Naive thymus-derived CD4-positive, alpha-beta T cell (primary cell): ENCODE measurements at regions not wholly inside any gene's neighbourhood (a gene's known extent, or its start where the extent isn't known, plus 50 kb on each side); places are given as distances from the start of the nearest gene placed in this dataset.

ENCODE experiments used
- ATAC-seq: fragments of 150-1000 bp; cut with Tn5 transposase; 2 replicates; pipeline ENCODE4 v1.10.0; 2021; ENCODE audit warnings: mild to moderate bottlenecking, moderate library complexity
- CTCF ChIA-PET: fragments of 350-600 bp; sonication (Branson Sonifier 250); formaldehyde crosslinking; loops from one replicate; lab custom pipeline; 2021; ENCODE audit warnings: antibody characterized with exemption; lab: Charles Lee
- POLR2A ChIA-PET: fragments of 350-600 bp; sonication (Branson Sonifier 250); formaldehyde crosslinking; loops from one replicate; lab custom pipeline; 2021; ENCODE audit warnings: antibody characterized with exemption, inconsistent platforms; lab: Charles Lee
- DNase-seq, 9 donors: peaks; one replicate each; pipeline versions ENCODE4 v3.0.0 to v3.0.0-alpha.2; 2020 to 2022; ENCODE audit warnings: mixed read lengths in 1 of 9
- H3K27ac ChIP-seq: one replicate; pipeline ENCODE4 v1.7.0; 2013; ENCODE audit warnings: mild to moderate bottlenecking, low read depth, low read length, moderate library complexity
- H3K27me3 ChIP-seq, 2 donors: one replicate each; pipeline ENCODE4 v1.7.0; 2013; ENCODE audit warnings: low read length in 2 of 2, mild to moderate bottlenecking in 2 of 2, moderate library complexity in 2 of 2; ENCODE audit not compliant: control insufficient read depth in 2 of 2, insufficient read depth in 2 of 2
- H3K36me3 ChIP-seq, 3 experiments: 1 replicate in 2 of 3; 2 replicates in 1 of 3; pipeline ENCODE4 v1.7.0; 2013; ENCODE audit warnings: low read length in 3 of 3, mild to moderate bottlenecking in 3 of 3, moderate library complexity in 1 of 3; ENCODE audit not compliant: insufficient read depth in 3 of 3, control insufficient read depth in 2 of 3
- H3K4me1 ChIP-seq, 2 donors: one replicate each; pipeline ENCODE4 v1.7.0; 2013; ENCODE audit warnings: low read length in 2 of 2, mild to moderate bottlenecking in 2 of 2, moderate library complexity in 1 of 2; ENCODE audit not compliant: control insufficient read depth in 2 of 2, insufficient read depth in 2 of 2
- H3K4me3 ChIP-seq: 2 replicates; pipeline ENCODE4 v1.7.0; 2013; ENCODE audit warnings: mild to moderate bottlenecking, low read length
- H3K9me3 ChIP-seq, 3 experiments: 1 replicate in 2 of 3; 2 replicates in 1 of 3; pipeline ENCODE4 v1.7.0; 2013; ENCODE audit warnings: low read length in 3 of 3; ENCODE audit not compliant: control insufficient read depth in 2 of 3
- H3K27ac Mint-ChIP-seq, 9 donors: one replicate each; pipeline ENCODE4 v1.8.0; 2020 to 2022; ENCODE audit warnings: mixed read lengths in 9 of 9, mild to moderate bottlenecking in 8 of 9, moderate library complexity in 5 of 9, inconsistent platforms in 2 of 9
- H3K27me3 Mint-ChIP-seq, 5 donors: one replicate each; pipeline ENCODE4 v1.8.0; 2021 to 2022; ENCODE audit warnings: mixed read lengths in 5 of 5, mild to moderate bottlenecking in 1 of 5
- H3K36me3 Mint-ChIP-seq, 5 donors: one replicate each; pipeline ENCODE4 v1.8.0; 2020 to 2022; ENCODE audit warnings: mixed read lengths in 5 of 5, mild to moderate bottlenecking in 3 of 5, inconsistent platforms in 1 of 5
- H3K4me1 Mint-ChIP-seq, 7 donors: one replicate each; pipeline ENCODE4 v1.8.0; 2020 to 2022; ENCODE audit warnings: mixed read lengths in 7 of 7, mild to moderate bottlenecking in 3 of 7, inconsistent platforms in 1 of 7
- H3K4me3 Mint-ChIP-seq, 10 donors: one replicate each; pipeline ENCODE4 v1.8.0; 2020 to 2022; ENCODE audit warnings: mild to moderate bottlenecking in 10 of 10, mixed read lengths in 10 of 10, moderate library complexity in 6 of 10, inconsistent platforms in 2 of 10
- H3K9me3 Mint-ChIP-seq, 11 donors: one replicate each; pipeline ENCODE4 v1.8.0; 2020 to 2022; ENCODE audit warnings: mixed read lengths in 11 of 11, mild to moderate bottlenecking in 4 of 11, inconsistent platforms in 1 of 11, moderate library complexity in 1 of 11
- intact Hi-C, 2 donors: fragments of 100-400 bp; cut with micrococcal nuclease; formaldehyde crosslinking; loops; one replicate each; pipeline ENCODE4 v1.15.1; 2023

- H3K4me3 ChIP-seq, result no peak overlapping the region
- no peaks in the 10 kb centered on the region for H3K36me3 Mint-ChIP-seq
- H3K9me3 ChIP-seq, result no peaks in the 10 kb centered on the region
- CTCF ChIA-PET, result no interaction called here
- H3K4me1 Mint-ChIP-seq, result no peaks in the 10 kb centered on the region
- H3K9me3 Mint-ChIP-seq, result peaks cover 0 to 17% (median 1%) of the 10 kb centered on the region in 11 donors
- intact Hi-C loops, result no loop called here
- H3K4me1 ChIP-seq, result no peaks in the 10 kb centered on the region
- DNase-seq (no peak), ATAC-seq (no peak)
- no peak overlapping the region for H3K4me3 Mint-ChIP-seq
- H3K27ac ChIP-seq, result no peak overlapping the region
- H3K36me3 ChIP-seq, result no peaks in the 10 kb centered on the region
- H3K27me3 ChIP-seq, result no peaks in the 10 kb centered on the region
- POLR2A ChIA-PET, result no interaction called here
- no peak overlapping the region for H3K27ac Mint-ChIP-seq
- no peaks in the 10 kb centered on the region for H3K27me3 Mint-ChIP-seq
Observed at GRCh38 chrX:122596998-122597397, 587.1 kb upstream of the GRIA3 start.

GRCh38 chrX:122622795-122623194, 561.3 kb upstream of the GRIA3 start:
- Mint-ChIP-seq H3K27ac (no peak overlapping the region), H3K27me3 (peaks cover 0 to 4% (median 0%) of the 10 kb centered on the region in 5 donors), H3K36me3 (no peaks in the 10 kb centered on the region), H3K9me3 (peaks cover 0 to 13% (median 4%) of the 10 kb centered on the region in 11 donors), H3K4me3 (no peak overlapping the region), H3K4me1 (no peaks in the 10 kb centered on the region)
- ChIA-PET CTCF (interaction anchor here (0.6 kb wide), 1 partner anchor 132 kb away, joined by 3 read pairs; no protein-coding TSS in a partner anchor), POLR2A (no interaction called here)
- no peak for ATAC-seq
- no peak for DNase-seq
- intact Hi-C loops, result no loop called here
- H3K27me3 ChIP-seq, result no peaks in the 10 kb centered on the region
- no peaks in the 10 kb centered on the region for H3K9me3 ChIP-seq
- no peak overlapping the region for H3K27ac ChIP-seq
- H3K4me3 ChIP-seq, result no peak overlapping the region
- H3K36me3 ChIP-seq, result no peaks in the 10 kb centered on the region
- no peaks in the 10 kb centered on the region for H3K4me1 ChIP-seq

- intact Hi-C loops, result no loop called here
- Histone ChIP-seq H3K4me3 (no peak overlapping the region), H3K9me3 (no peaks in the 10 kb centered on the region), H3K27me3 (no peaks in the 10 kb centered on the region), H3K36me3 (no peaks in the 10 kb centered on the region), H3K27ac (no peak overlapping the region), H3K4me1 (no peaks in the 10 kb centered on the region)
- no peaks in the 10 kb centered on the region for H3K36me3 Mint-ChIP-seq
- POLR2A ChIA-PET, result no interaction called here
- H3K4me3 Mint-ChIP-seq, result no peak overlapping the region
- CTCF ChIA-PET, result no interaction called here
- H3K9me3 Mint-ChIP-seq, result peaks cover 0 to 10% (median 1%) of the 10 kb centered on the region in 11 donors
- DNase-seq (no peak), ATAC-seq (no peak)
- peaks cover 0 to 4% (median 0%) of the 10 kb centered on the region in 5 donors for H3K27me3 Mint-ChIP-seq
- no peaks in the 10 kb centered on the region for H3K4me1 Mint-ChIP-seq
- H3K27ac Mint-ChIP-seq, result no peak overlapping the region
Observed at GRCh38 chrX:122625239-122625638, 558.8 kb upstream of the GRIA3 start.

- H3K9me3 Mint-ChIP-seq, result peaks cover 0 to 6% (median 0%) of the 10 kb centered on the region in 11 donors
- peaks cover 0 to 3% (median 0%) of the 10 kb centered on the region in 5 donors for H3K27me3 Mint-ChIP-seq
- Histone ChIP-seq H3K27me3 (no peaks in the 10 kb centered on the region), H3K9me3 (no peaks in the 10 kb centered on the region), H3K36me3 (no peaks in the 10 kb centered on the region), H3K4me3 (no peak overlapping the region), H3K4me1 (no peaks in the 10 kb centered on the region), H3K27ac (no peak overlapping the region)
- intact Hi-C loops, result no loop called here
- H3K4me1 Mint-ChIP-seq, result no peaks in the 10 kb centered on the region
- ATAC-seq, result no peak
- H3K27ac Mint-ChIP-seq, result no peak overlapping the region
- CTCF ChIA-PET, result no interaction called here
- no peak overlapping the region for H3K4me3 Mint-ChIP-seq
- POLR2A ChIA-PET, result no interaction called here
- H3K36me3 Mint-ChIP-seq, result no peaks in the 10 kb centered on the region
- DNase-seq, result no peak
Observed at GRCh38 chrX:122625821-122626220, 558.3 kb upstream of the GRIA3 start.

- ChIA-PET CTCF (no interaction called here), POLR2A (no interaction called here)
- Mint-ChIP-seq H3K36me3 (no peaks in the 10 kb centered on the region), H3K4me3 (no peak overlapping the region), H3K9me3 (peaks cover 0 to 6% (median 0%) of the 10 kb centered on the region in 11 donors), H3K4me1 (no peaks in the 10 kb centered on the region), H3K27me3 (no peaks in the 10 kb centered on the region), H3K27ac (no peak overlapping the region)
- Histone ChIP-seq H3K36me3 (no peaks in the 10 kb centered on the region), H3K27me3 (no peaks in the 10 kb centered on the region), H3K4me3 (no peak overlapping the region), H3K4me1 (no peaks in the 10 kb centered on the region), H3K27ac (no peak overlapping the region), H3K9me3 (no peaks in the 10 kb centered on the region)
- no peak for ATAC-seq
- intact Hi-C loops, result no loop called here
- no peak for DNase-seq
Observed at GRCh38 chrX:122626871-122627270, 557.2 kb upstream of the GRIA3 start.

GRCh38 chrX:122641136-122641535, 542.9 kb upstream of the GRIA3 start:
- ATAC-seq, result no peak
- no peaks in the 10 kb centered on the region for H3K27me3 ChIP-seq
- Mint-ChIP-seq H3K4me3 (no peak overlapping the region), H3K27me3 (no peaks in the 10 kb centered on the region), H3K9me3 (peaks cover 0 to 9% (median 0%) of the 10 kb centered on the region in 11 donors), H3K4me1 (no peaks in the 10 kb centered on the region), H3K36me3 (no peaks in the 10 kb centered on the region), H3K27ac (no peak overlapping the region)
- no peak overlapping the region for H3K27ac ChIP-seq
- no peak for DNase-seq
- POLR2A ChIA-PET, result no interaction called here
- H3K4me3 ChIP-seq, result no peak overlapping the region
- CTCF ChIA-PET, result no interaction called here
- no peaks in the 10 kb centered on the region for H3K9me3 ChIP-seq
- intact Hi-C loops, result no loop called here
- H3K36me3 ChIP-seq, result no peaks in the 10 kb centered on the region
- H3K4me1 ChIP-seq, result no peaks in the 10 kb centered on the region

- Histone ChIP-seq H3K36me3 (no peaks in the 10 kb centered on the region), H3K4me3 (no peak overlapping the region), H3K4me1 (no peaks in the 10 kb centered on the region), H3K9me3 (no peaks in the 10 kb centered on the region), H3K27me3 (no peaks in the 10 kb centered on the region), H3K27ac (no peak overlapping the region)
- peaks cover 0 to 9% (median 0%) of the 10 kb centered on the region in 11 donors for H3K9me3 Mint-ChIP-seq
- ATAC-seq (no peak), DNase-seq (no peak)
- no peaks in the 10 kb centered on the region for H3K27me3 Mint-ChIP-seq
- H3K4me3 Mint-ChIP-seq, result no peak overlapping the region
- H3K27ac Mint-ChIP-seq, result no peak overlapping the region
- no peaks in the 10 kb centered on the region for H3K4me1 Mint-ChIP-seq
- intact Hi-C loops, result no loop called here
- H3K36me3 Mint-ChIP-seq, result no peaks in the 10 kb centered on the region
- ChIA-PET CTCF (no interaction called here), POLR2A (no interaction called here)
Observed at GRCh38 chrX:122641826-122642225, 542.3 kb upstream of the GRIA3 start.
